Sigmoid colon (tissue), 4 donors: ENCODE measurements at regions not wholly inside any gene's neighbourhood (a gene's known extent, or its start where the extent isn't known, plus 50 kb on each side); places are given as distances from the start of the nearest gene placed in this dataset.

ENCODE experiments used
- EP300 ChIP-seq, 4 donors: sonication (generic); formaldehyde crosslinking; IDR thresholded peaks; one replicate each; pipeline ENCODE4 v1.6.1; 2017; ENCODE audit warnings: antibody characterized with exemption in 4 of 4
- POLR2AphosphoS5 ChIP-seq, 4 donors: sonication (generic); formaldehyde crosslinking; IDR thresholded peaks; one replicate each; pipeline ENCODE4 v1.6.1; 2017; ENCODE audit warnings: antibody characterized with exemption in 4 of 4
- TF ChIP-seq, protein P1 (sequence below), 4 experiments: fragments of 450-650 bp in 3 of 4; fragments of 200-600 bp in 1 of 4; IDR thresholded peaks; one replicate each; pipeline ENCODE4 v1.5.1; 2016 to 2019; ENCODE audit warnings: antibody characterized with exemption in 4 of 4, mild to moderate bottlenecking in 3 of 4, moderate library complexity in 2 of 4

DNA sequence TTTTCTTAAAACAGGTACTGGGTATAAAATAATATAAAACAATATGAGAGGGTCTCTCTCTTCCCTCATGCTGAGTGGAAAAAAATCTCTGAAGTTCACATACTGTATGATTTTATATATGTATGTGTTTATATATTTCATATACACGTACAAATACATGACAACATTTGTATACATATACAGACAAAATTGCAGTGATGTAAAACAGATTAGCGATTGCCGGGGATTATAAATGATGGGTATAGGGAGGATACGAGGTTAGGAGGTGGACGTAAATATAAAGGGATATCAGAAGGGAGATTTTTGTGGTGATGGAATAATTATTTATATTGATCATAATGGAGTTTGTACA lies 194.8 kb upstream of the PRSS16 start:
- TF ChIP-seq, protein P1, sequence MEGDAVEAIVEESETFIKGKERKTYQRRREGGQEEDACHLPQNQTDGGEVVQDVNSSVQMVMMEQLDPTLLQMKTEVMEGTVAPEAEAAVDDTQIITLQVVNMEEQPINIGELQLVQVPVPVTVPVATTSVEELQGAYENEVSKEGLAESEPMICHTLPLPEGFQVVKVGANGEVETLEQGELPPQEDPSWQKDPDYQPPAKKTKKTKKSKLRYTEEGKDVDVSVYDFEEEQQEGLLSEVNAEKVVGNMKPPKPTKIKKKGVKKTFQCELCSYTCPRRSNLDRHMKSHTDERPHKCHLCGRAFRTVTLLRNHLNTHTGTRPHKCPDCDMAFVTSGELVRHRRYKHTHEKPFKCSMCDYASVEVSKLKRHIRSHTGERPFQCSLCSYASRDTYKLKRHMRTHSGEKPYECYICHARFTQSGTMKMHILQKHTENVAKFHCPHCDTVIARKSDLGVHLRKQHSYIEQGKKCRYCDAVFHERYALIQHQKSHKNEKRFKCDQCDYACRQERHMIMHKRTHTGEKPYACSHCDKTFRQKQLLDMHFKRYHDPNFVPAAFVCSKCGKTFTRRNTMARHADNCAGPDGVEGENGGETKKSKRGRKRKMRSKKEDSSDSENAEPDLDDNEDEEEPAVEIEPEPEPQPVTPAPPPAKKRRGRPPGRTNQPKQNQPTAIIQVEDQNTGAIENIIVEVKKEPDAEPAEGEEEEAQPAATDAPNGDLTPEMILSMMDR (IDR thresholded peaks at IDR 0.05): no peak
- TF ChIP-seq EP300 (IDR thresholded peaks at IDR 0.05) (no peak), POLR2AphosphoS5 (IDR thresholded peaks at IDR 0.05) (no peak)
